Esophagus squamous epithelium (tissue), 4 donors: ENCODE measurements at regions not wholly inside any gene's neighbourhood (a gene's known extent, or its start where the extent isn't known, plus 50 kb on each side); places are given as distances from the start of the nearest gene placed in this dataset.

Source experiments
- CTCF ChIP-seq, 6 experiments: fragments of 450-650 bp in 4 of 6; fragments of 200-600 bp in 2 of 6; sonication (generic) in 2 of 6; IDR thresholded peaks; one replicate each; pipeline ENCODE4 v1.5.1; 2016 to 2019; ENCODE audit warnings: antibody characterized with exemption in 6 of 6, mild to moderate bottlenecking in 4 of 6, moderate library complexity in 4 of 6
- POLR2A ChIP-seq, 4 donors: fragments of 450-650 bp; IDR thresholded peaks; one replicate each; pipeline ENCODE4 v1.6.1; 2017; ENCODE audit warnings: antibody characterized with exemption in 4 of 4, mild to moderate bottlenecking in 4 of 4, moderate library complexity in 3 of 4

- TF ChIP-seq POLR2A (IDR thresholded peaks at IDR 0.05) (no peak), CTCF (IDR thresholded peaks at IDR 0.05) (no peak)
Observed at GRCh38 chr3:71956069-71956340, 171.1 kb upstream of the PROK2 start.
